Gastrocnemius medialis (tissue), 4 donors: ENCODE measurements at regions not wholly inside any gene's neighbourhood (a gene's known extent, or its start where the extent isn't known, plus 50 kb on each side); places are given as distances from the start of the nearest gene placed in this dataset.

ENCODE experiments used
- POLR2A ChIP-seq, 2 donors: fragments of 450-650 bp; IDR thresholded peaks; one replicate each; pipeline ENCODE4 v1.6.1; 2017; ENCODE audit warnings: antibody characterized with exemption in 2 of 2, mild to moderate bottlenecking in 2 of 2, moderate library complexity in 2 of 2
- TF ChIP-seq, protein P1 (sequence below), 5 experiments: fragments of 450-650 bp in 3 of 5; fragments of 200-600 bp in 2 of 5; sonication (generic) in 2 of 5; IDR thresholded peaks in 4 of 5; conservative IDR thresholded peaks in 1 of 5; 1 replicate in 4 of 5; 2 replicates in 1 of 5; pipeline ENCODE4 v1.5.1; 2016 to 2019; ENCODE audit warnings: antibody characterized with exemption in 5 of 5, mild to moderate bottlenecking in 3 of 5, moderate library complexity in 3 of 5

DNA sequence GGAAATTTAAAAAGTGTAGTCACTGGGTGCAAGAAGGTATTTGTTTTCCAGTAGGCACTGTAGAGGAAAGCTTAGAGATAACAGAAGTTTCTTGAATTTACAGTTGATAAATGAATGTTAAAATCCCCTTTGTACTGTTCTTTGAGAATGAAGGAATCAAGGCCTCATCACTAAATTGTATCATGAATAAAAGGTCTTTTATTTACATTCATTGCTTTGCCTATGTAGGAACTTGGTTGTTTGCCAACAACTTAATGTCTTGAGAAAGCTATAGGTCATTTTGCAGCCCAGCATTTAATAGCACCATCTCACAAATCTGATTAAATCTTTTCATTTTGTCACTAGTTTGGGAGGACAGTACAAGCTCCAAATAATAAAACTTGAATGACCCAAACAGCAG is 213.9 kb upstream of the ITGA4 start:
- TF ChIP-seq, protein P1, sequence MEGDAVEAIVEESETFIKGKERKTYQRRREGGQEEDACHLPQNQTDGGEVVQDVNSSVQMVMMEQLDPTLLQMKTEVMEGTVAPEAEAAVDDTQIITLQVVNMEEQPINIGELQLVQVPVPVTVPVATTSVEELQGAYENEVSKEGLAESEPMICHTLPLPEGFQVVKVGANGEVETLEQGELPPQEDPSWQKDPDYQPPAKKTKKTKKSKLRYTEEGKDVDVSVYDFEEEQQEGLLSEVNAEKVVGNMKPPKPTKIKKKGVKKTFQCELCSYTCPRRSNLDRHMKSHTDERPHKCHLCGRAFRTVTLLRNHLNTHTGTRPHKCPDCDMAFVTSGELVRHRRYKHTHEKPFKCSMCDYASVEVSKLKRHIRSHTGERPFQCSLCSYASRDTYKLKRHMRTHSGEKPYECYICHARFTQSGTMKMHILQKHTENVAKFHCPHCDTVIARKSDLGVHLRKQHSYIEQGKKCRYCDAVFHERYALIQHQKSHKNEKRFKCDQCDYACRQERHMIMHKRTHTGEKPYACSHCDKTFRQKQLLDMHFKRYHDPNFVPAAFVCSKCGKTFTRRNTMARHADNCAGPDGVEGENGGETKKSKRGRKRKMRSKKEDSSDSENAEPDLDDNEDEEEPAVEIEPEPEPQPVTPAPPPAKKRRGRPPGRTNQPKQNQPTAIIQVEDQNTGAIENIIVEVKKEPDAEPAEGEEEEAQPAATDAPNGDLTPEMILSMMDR (IDR thresholded peaks at IDR 0.05 in 4 of 5, conservative IDR thresholded peaks at IDR 0.05 in 1 of 5), result no peak
- TF ChIP-seq POLR2A (IDR thresholded peaks at IDR 0.05), result no peak
